ENCODE measurements at regions not wholly inside any gene's neighbourhood (a gene's known extent, or its start where the extent isn't known, plus 50 kb on each side); places are given as distances from the start of the nearest gene placed in this dataset.

DNA sequence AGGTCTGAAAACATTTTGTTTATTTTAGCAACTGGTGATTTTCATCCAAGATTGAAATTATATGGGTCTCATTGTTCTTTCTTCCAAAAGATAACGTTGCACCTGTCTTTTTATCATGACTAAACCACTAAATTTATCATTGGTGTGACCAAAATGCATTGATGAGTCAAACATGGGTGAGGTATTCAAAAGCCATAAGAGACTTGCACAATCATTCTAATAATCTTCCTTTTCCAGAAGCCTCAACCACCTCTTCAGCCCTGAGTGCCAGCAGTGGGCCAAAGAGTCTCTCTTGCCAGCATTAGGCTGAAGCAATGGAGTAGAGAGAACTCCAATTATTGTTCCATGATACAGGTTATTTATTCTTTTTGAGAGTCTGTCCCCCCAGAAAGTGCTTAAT, 198.9 kb downstream of the LURAP1L start:
- TF ChIP-seq, protein P1, sequence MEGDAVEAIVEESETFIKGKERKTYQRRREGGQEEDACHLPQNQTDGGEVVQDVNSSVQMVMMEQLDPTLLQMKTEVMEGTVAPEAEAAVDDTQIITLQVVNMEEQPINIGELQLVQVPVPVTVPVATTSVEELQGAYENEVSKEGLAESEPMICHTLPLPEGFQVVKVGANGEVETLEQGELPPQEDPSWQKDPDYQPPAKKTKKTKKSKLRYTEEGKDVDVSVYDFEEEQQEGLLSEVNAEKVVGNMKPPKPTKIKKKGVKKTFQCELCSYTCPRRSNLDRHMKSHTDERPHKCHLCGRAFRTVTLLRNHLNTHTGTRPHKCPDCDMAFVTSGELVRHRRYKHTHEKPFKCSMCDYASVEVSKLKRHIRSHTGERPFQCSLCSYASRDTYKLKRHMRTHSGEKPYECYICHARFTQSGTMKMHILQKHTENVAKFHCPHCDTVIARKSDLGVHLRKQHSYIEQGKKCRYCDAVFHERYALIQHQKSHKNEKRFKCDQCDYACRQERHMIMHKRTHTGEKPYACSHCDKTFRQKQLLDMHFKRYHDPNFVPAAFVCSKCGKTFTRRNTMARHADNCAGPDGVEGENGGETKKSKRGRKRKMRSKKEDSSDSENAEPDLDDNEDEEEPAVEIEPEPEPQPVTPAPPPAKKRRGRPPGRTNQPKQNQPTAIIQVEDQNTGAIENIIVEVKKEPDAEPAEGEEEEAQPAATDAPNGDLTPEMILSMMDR (IDR thresholded peaks at IDR 0.05) = no peak
- no peak for TF ChIP-seq POLR2A (IDR thresholded peaks at IDR 0.05)

All from adrenal gland (tissue), 5 donors.